Stomach (tissue), 8 donors: ENCODE measurements at regions not wholly inside any gene's neighbourhood (a gene's known extent, or its start where the extent isn't known, plus 50 kb on each side); places are given as distances from the start of the nearest gene placed in this dataset.
"Not testable (repeated sequence)": the region's sequence is repeated elsewhere in the genome, so short reads cannot be mapped to it uniquely, and the experiment has no call there.

Experiments
- DNase-seq, 2 donors: peaks; one replicate each; pipeline versions ENCODE4 v3.0.0 to v3.0.0-alpha.2; 2013 to 2019
- H3K27ac ChIP-seq, 5 donors: fragments of 200-600 bp in 4 of 5; sonication (generic) in 4 of 5; one replicate each; pipeline ENCODE4 v1.5.1; 2013 to 2019; ENCODE audit warnings: mild to moderate bottlenecking in 1 of 5, moderate library complexity in 1 of 5
- H3K27me3 ChIP-seq, 3 donors: fragments of 200-600 bp; sonication (generic); one replicate each; pipeline ENCODE4 v1.5.1; 2017 to 2019; ENCODE audit warnings: mixed run types in 1 of 3
- H3K36me3 ChIP-seq, 4 donors: fragments of 200-600 bp; sonication (generic); 1 replicate in 3 of 4; 2 replicates in 1 of 4; pipeline ENCODE4 v1.5.1; 2016 to 2019
- H3K4me1 ChIP-seq, 4 donors: fragments of 200-600 bp; sonication (generic); one replicate each; pipeline ENCODE4 v1.5.1; 2016 to 2019
- H3K4me3 ChIP-seq, 4 donors: fragments of 200-600 bp; sonication (generic) in 3 of 4; one replicate each; pipeline ENCODE4 v1.5.1; 2016 to 2019; ENCODE audit warnings: mild to moderate bottlenecking in 1 of 4
- H3K9me3 ChIP-seq, 4 donors: fragments of 200-600 bp; sonication (generic); one replicate each; pipeline ENCODE4 v1.5.1; 2016 to 2019
- EP300 ChIP-seq: sonication (generic); formaldehyde crosslinking; IDR thresholded peaks from one replicate; pipeline ENCODE4 v1.6.1; 2017; ENCODE audit warnings: antibody characterized with exemption
- POLR2A ChIP-seq, 4 donors: fragments of 450-650 bp; IDR thresholded peaks; one replicate each; pipeline ENCODE4 v1.6.1; 2016; ENCODE audit warnings: antibody characterized with exemption in 4 of 4, control low read depth in 2 of 4, mild to moderate bottlenecking in 1 of 4, moderate library complexity in 1 of 4
- POLR2AphosphoS5 ChIP-seq, 3 donors: sonication (generic); formaldehyde crosslinking; IDR thresholded peaks; one replicate each; pipeline ENCODE4 v1.6.1; 2016; ENCODE audit warnings: antibody characterized with exemption in 3 of 3
- WGBS, 5 donors: extraction: QIAGEN DNeasy Blood & Tissue Kit in 3 of 5; methylation state at CpG; one replicate each; pipeline versions ENCODE4 v1.1.5 to v1.1.7; 2013 to 2018; 5-methylcytosine and 5-hydroxymethylcytosine counted together
- intact Hi-C: fragments of 100-400 bp; cut with DNase I; formaldehyde crosslinking; loops from one replicate; pipeline ENCODE4 v1.15.1; 2023; ENCODE audit warnings: low total_unique reads
- TF ChIP-seq, protein P1 (sequence below), 7 experiments: fragments of 450-650 bp in 4 of 7; fragments of 200-600 bp in 3 of 7; sonication (generic) in 3 of 7; IDR thresholded peaks; one replicate each; pipeline ENCODE4 v1.5.1; 2016 to 2019; ENCODE audit warnings: antibody characterized with exemption in 7 of 7, control low read depth in 2 of 7, mild to moderate bottlenecking in 1 of 7
- donor health status: healthy with polysubstance abuse.
- donor health status: Bipolar disorder and iron deficiency.
- donor health status: healthy.

DNA sequence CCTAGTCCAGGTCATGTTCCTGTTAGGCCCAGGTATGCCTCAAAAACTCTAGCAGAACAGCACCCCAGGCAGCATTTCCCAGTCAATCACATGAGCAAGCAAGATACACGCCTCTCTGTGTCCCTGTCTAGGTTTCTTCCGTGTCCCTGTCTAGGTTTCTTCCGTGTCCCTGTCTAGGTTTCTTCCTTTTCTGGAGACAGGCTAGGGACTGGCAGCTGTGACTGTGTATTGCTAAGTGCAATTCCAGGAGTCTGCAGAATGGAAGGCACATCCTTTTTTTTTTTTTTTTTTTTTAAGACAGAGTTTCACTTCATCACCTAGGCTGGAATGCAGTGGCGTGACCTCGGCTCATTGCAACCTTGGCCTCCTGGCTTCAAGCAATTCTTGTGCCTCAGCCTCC lies 77.6 kb downstream of the SETD4 start:
- 82 to 95% (median 89%) methylated on average over 5 of the region's 5 CpGs for WGBS, 5 donors
- TF ChIP-seq EP300 (no peak), POLR2A (IDR thresholded peaks at IDR 0.05) (no peak), POLR2AphosphoS5 (IDR thresholded peaks at IDR 0.05) (no peak)
- TF ChIP-seq, protein P1, sequence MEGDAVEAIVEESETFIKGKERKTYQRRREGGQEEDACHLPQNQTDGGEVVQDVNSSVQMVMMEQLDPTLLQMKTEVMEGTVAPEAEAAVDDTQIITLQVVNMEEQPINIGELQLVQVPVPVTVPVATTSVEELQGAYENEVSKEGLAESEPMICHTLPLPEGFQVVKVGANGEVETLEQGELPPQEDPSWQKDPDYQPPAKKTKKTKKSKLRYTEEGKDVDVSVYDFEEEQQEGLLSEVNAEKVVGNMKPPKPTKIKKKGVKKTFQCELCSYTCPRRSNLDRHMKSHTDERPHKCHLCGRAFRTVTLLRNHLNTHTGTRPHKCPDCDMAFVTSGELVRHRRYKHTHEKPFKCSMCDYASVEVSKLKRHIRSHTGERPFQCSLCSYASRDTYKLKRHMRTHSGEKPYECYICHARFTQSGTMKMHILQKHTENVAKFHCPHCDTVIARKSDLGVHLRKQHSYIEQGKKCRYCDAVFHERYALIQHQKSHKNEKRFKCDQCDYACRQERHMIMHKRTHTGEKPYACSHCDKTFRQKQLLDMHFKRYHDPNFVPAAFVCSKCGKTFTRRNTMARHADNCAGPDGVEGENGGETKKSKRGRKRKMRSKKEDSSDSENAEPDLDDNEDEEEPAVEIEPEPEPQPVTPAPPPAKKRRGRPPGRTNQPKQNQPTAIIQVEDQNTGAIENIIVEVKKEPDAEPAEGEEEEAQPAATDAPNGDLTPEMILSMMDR (IDR thresholded peaks at IDR 0.05) = no peak

DNA sequence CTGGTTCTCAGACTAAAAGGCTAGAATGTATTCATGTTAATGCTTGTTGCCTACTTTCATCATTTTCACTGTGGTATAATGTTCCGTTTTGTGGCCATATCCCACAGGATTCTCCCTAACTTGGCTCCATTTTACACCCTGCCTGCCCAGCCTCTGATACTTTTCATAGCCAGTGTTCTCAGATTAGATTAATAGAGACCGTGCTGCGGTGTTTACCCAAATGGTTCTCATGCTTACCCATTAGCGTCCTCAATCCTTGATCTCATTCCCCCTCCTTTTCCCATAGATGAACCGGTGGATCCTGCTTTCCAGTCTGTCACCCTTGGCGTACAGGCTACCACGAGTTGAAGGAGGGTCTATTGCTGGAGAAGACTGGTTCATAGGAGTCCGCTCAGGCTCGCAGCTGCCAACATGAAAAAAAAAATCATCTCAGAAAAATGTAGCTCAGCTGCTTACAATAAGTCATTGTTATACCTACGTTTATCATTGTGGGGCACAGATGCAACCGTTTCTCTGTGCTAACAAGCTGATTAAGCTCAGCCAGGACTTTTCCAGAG lies 78.7 kb downstream of the SETD4 start:
- peaks cover 0 to 6% (median 0%) of the 10 kb centered on the region in 4 donors for H3K4me1 ChIP-seq
- intact Hi-C loops = no loop called here
- no peak for TF ChIP-seq EP300
- TF ChIP-seq POLR2AphosphoS5 (IDR thresholded peaks at IDR 0.05) = no peak
- TF ChIP-seq, protein P1 (IDR thresholded peaks at IDR 0.05) = no peak
- no peak for TF ChIP-seq POLR2A (IDR thresholded peaks at IDR 0.05)
- H3K27me3 ChIP-seq = no peaks in the 10 kb centered on the region
- no peaks in the 10 kb centered on the region for H3K9me3 ChIP-seq
- no peak overlapping the region for H3K4me3 ChIP-seq
- H3K27ac ChIP-seq = no peak overlapping the region
- peak in 1 of 2 donors; percentile 72 for DNase-seq
- H3K36me3 ChIP-seq = no peaks in the 10 kb centered on the region
- 25 to 50% (median 31%) methylated on average over 11 of the region's 11 CpGs for WGBS, 5 donors

More for the DNA sequence above, 77.6 kb downstream of the SETD4 start:
- H3K4me3 ChIP-seq = no peak overlapping the region
- intact Hi-C loops = no loop called here
- H3K27ac ChIP-seq = no peak overlapping the region
- H3K36me3 ChIP-seq = no peaks in the 10 kb centered on the region
- peaks cover 0 to 7% (median 3%) of the 10 kb centered on the region in 4 donors for H3K4me1 ChIP-seq
- no peak for DNase-seq
- H3K27me3 ChIP-seq = no peaks in the 10 kb centered on the region
- H3K9me3 ChIP-seq = no peaks in the 10 kb centered on the region

- Histone ChIP-seq H3K4me1 (peaks cover 0 to 6% (median 0%) of the 10 kb centered on the region in 4 donors), H3K27ac (no peak overlapping the region), H3K9me3 (no peaks in the 10 kb centered on the region), H3K4me3 (no peak overlapping the region), H3K36me3 (no peaks in the 10 kb centered on the region), H3K27me3 (no peaks in the 10 kb centered on the region)
- no peak for DNase-seq
- intact Hi-C loops = no loop called here
- whole genome bisulfite sequencing, 5 donors = 74 to 92% (median 87%) methylated on average over 5 of the region's 5 CpGs
- no peak for TF ChIP-seq POLR2AphosphoS5 (IDR thresholded peaks at IDR 0.05)
- TF ChIP-seq, protein P1 (IDR thresholded peaks at IDR 0.05) = no peak
- no peak for TF ChIP-seq POLR2A (IDR thresholded peaks at IDR 0.05)
- TF ChIP-seq EP300 = no peak
These were observed 79.5 kb downstream of the SETD4 start for GRCh38 chr21:35980821-35981220.

DNA sequence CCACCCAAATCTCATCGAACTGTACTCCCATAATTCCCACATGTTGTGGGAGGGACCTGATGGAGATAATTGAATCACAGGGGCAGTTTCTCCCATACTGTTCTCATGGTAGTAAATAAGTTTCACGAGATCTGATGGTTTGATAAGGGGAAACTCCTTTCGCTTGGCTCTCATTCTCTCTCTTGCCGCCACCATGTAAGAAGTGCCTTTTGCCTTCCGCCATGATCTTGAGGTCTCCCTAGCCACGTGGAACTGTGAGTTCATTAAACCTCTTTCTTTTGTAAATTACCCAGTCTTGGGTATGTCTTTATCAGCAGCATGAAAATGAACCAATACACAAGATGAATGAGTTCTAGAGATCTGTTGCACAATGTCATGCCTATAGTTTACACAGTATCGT lies 82.5 kb downstream of the SETD4 start:
- H3K9me3 ChIP-seq, intact Hi-C loops, DNase-seq, H3K4me3 ChIP-seq, H3K27me3 ChIP-seq, H3K36me3 ChIP-seq, H3K27ac ChIP-seq: not testable (repeated sequence)
- WGBS, 5 donors = 57 to 84% (median 78%) methylated on average over 7 of the region's 7 CpGs
- H3K4me1 ChIP-seq = peaks cover 0 to 12% (median 0%) of the 10 kb centered on the region in 4 donors

DNA sequence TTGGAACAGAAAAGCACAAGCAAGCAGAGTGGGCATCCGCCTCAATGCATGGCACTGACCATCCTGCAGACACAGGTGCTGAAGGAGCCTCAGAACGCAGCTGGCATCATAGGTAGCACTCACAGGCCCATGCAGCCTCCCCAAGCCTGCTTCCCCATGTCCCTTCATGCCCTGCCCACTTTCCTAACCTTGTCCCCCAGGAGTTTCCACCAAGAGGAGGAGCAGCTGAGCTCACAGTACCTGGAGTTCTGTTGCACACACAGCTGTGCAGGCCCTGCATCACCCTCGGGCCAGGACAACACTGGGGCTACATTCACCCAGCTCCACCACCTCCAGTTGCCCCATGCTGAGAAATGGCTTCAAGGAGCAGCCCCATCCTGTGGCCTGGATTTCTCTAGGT lies 83.4 kb downstream of the SETD4 start:
- Histone ChIP-seq H3K36me3 (no peaks in the 10 kb centered on the region), H3K27ac (no peak overlapping the region), H3K27me3 (no peaks in the 10 kb centered on the region), H3K4me1 (peaks cover 0 to 12% (median 0%) of the 10 kb centered on the region in 4 donors), H3K9me3 (no peaks in the 10 kb centered on the region), H3K4me3 (no peak overlapping the region)
- DNase-seq = no peak
- TF ChIP-seq, protein P1 (IDR thresholded peaks at IDR 0.05) = no peak
- TF ChIP-seq POLR2A (IDR thresholded peaks at IDR 0.05) (no peak), POLR2AphosphoS5 (IDR thresholded peaks at IDR 0.05) (no peak), EP300 (no peak)
- intact Hi-C loops = no loop called here
- WGBS, 5 donors = 71 to 82% (median 78%) methylated on average over 3 of the region's 3 CpGs
